Activated effector memory CD4-positive, alpha-beta T cell treated with Interleukin-2 at 50 U/mL for 16 hours (primary cell): ENCODE measurements at regions not wholly inside any gene's neighbourhood (a gene's known extent, or its start where the extent isn't known, plus 50 kb on each side); places are given as distances from the start of the nearest gene placed in this dataset.

Experiments
- DNase-seq: peaks from one replicate; pipeline ENCODE4 v3.0.0-alpha.2; 2020

DNA sequence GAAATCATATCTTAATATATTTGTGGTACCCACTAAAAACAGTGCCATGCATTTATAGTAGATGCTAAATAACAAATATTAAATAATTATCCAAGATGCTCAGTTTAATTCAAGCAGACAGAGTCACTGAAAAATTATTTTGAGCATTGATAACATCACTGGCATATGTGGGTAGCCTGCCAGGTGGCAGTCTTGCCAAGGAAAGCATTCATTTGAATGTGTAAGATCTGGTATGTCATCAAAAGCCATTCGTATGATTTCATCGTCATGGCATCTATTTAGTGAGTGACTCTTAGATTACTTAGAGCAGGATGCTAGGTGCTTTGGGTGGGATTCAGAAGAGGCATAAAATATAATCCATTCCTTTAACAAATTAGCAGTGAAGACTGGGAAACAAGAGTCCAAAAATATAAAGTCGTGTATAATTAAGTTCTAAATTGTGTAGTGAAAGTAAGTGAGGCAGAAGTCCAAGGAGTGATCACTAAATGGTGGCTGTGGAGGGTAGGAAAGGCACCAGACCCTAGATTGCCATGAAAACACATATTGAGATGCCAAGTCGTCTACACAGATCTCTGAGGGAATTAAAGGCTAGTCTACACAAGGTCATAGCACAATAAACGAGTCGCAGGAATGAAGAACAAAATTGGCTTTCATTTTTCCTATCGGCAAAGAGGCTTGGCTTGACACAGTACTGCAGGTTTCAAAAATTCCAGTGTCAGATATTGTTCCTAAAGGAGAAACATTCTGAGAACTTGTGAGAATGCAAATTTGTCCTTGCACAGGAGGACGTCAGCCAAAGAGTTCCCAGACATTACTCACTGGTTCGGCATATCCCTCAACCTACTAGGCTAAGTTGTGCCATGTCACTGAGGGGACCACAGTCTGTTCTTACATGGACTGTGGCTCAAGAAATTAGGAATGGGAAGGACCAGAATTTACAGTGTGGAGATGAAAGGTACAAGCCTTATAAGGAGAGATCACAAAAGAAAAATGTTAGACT is 130.8 kb downstream of the LYPLAL1 start:
- no peak for DNase-seq

GRCh38 chr1:219302697-219303096 is 129.0 kb downstream of the LYPLAL1 start:
- DNase-seq = no peak

- no peak for DNase-seq
Measured at GRCh38 chr1:219299420-219299819, 125.7 kb downstream of the LYPLAL1 start.

- no peak for DNase-seq
Measured at GRCh38 chr1:219298571-219299148, 125.0 kb downstream of the LYPLAL1 start.

DNA sequence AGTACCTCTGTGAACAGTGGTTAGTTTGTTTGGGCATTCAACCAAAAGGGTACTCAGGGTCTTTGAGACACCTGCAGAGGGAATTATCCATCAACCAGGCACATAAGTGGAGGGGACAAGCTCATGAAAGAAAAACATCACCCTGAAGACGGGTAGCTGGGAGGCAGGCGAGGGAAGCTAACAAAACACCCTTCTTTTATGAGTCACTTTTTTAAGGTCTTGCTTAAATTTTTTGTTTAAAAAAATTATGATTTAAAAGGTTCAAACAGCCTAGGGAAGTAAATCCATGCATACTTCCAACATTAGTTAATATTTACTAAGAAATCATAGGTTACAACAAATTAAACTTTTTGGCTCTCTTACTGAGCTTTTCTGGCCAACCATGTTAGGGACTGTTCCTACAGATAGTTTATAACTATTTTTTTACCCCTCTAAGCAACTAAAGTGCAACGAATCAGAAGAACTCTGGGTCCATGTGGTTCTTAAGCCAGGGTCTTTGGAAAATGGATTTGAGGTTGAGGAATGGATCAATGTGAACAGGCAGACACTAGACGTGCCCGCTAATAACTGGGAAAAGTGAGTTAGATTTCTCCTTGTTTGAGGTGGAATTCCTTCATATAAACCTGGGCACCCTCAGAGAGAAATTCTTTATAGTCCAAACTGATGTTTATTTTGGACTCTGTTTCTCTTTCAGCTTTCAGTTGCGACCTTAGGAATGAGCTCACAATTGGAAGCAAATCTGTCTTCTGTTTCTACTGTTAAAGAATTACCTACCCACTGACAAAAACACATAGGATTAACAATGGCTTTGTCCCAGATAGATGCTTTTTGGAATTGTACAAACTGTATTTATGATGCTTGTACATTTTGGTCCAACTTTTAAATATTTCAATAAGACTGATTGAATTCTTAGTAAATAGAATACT is 123.0 kb downstream of the LYPLAL1 start:
- DNase-seq = no peak

DNA sequence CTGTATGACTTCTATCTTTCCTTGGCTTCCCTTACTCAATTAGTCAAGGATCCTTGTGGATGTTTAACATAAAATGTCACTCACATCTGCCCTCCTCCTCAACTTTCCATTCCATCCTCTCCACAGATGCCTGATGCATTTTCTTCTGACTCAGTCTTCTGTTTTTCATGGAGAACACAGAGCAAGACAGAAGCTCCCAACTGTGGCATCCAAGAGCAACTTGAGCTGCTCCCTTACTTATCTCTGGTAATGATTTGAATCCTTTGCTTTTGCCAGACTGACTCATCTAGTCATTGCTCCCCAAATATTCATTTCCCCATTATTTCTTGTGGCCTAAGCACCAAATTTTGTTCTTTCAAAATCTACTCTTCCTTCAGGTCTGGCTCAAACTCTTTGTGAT is 120.6 kb downstream of the LYPLAL1 start:
- DNase-seq = no peak

GRCh38 chr1:219293410-219293809 is 119.7 kb downstream of the LYPLAL1 start:
- no peak for DNase-seq

DNA sequence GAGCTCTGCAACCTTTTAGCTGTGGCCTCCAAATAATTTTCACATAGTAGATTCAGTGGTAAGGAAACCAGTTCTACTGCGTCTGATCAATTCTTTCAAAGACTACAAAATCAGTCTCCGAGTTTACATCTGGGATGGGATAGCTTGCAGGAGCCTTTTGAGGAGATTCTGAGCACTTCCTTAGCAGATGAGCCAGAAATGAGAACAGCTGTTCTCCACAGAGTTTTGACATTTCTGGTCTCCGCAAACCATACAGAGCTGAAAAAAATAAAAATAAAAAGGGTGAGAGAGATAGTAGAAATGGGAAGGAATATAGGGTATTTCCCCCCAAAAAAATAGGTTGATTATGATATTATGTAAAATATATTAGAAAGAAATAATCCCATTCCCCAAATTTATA is 119.3 kb downstream of the LYPLAL1 start:
- DNase-seq = no peak

GRCh38 chr1:219292341-219292740 is 118.7 kb downstream of the LYPLAL1 start:
- no peak for DNase-seq

DNA sequence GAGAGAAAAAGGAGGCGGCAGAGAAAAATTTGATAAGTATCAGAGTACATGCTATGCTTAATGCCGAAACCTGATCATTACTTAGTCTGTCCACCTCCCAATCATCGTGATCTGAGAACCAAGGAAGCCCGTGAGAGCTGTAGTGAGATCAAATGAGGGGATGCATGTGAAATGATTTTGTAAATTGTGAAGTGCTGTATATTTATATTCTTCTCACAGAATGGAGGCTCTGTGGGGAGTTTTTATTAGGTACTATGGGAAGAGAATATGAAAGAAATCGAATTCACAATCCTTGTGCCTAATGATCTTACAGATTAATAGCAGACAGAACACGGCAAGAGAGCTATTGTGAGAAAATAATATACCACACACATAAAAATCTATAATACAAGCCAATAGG is 115.5 kb downstream of the LYPLAL1 start:
- DNase-seq = no peak

- DNase-seq = no peak
Measured at GRCh38 chr1:219283541-219283940, 109.9 kb downstream of the LYPLAL1 start.

DNA sequence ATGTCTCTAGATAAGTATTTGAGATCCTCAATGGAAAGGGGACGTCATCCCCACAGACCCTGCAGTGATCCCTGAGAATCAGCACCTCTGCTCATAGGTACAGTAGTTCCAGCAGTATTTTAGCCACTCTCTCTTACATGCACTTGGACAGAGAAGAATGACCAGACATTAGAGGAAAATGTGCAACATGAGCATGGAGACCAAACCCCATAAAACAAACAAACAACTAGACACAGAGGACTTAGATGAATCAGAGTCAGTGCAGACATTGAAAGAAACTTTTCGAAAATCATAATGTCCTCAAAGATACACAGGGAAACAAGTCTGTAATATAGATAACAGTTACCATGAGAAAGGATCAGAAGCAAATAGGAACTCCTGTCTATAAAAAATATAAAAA is 108.2 kb downstream of the LYPLAL1 start:
- no peak for DNase-seq

DNA sequence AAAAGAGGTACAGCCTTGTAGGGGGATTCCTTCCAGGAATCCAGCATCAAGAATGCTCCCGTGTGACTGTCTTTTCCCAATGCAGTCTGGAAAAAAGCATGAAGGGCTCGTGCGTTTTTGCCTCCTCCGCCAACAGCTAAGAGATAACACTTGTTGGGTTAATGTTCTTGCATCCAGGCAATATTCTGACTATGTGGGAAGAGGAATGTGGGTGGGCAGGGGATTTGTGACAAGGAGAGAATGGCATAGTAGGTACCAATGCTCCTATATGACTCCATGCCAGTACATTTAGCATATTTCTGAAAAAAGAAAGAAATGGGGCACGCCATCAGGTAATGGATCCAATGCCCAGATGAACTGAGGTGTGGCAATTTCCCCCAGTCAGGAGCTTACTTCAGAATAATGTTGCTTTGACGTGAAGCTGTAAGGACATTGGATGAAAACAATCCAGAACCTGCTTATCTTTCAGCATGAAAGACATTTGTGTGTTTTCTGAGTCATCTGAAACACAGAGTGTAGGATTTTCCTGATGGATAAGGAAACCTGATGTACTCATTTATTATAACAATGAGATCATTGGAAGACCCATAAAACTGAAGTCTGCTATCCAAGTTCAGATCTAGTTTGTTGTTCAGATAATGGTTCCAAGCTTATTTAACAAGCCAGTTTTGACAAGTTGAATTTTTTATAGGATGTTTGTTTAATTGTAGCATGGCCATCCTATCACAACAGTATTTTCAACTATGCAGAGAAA is 105.5 kb downstream of the LYPLAL1 start:
- no peak for DNase-seq

- DNase-seq = no peak
Measured at GRCh38 chr1:219278288-219278687, 104.6 kb downstream of the LYPLAL1 start.

GRCh38 chr1:219277304-219278105 is 103.8 kb downstream of the LYPLAL1 start:
- no peak for DNase-seq

GRCh38 chr1:219276049-219276738 is 102.5 kb downstream of the LYPLAL1 start:
- no peak for DNase-seq

DNA sequence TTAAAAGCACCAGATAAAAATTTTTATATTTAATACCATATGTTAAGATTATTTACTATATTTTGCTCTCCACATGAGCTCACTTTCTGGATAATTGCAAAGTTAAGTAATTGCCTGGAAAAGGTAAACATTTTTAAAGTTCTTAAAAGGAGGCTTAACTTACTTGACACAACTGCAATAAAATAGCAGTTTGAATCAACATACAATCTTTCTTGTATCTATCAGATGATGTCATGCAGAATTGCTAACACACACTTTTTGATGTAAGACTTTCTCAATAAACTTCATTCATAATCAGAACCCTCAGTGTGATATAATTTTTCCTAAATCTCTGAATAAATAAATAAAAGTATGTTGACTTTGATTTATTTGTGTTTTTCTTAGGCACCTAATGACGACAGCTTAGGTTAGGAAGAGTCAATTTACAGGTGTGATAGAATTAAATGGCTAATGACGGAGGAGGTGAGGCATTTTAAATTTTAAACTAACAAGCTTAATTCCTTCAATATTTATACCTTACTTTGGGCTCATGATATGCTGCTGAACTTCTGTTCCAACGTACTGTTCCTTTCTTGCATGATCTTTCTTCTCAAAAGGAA is 99.5 kb downstream of the LYPLAL1 start:
- DNase-seq = no peak

- no peak for DNase-seq
Measured at GRCh38 chr1:219271818-219272535, 98.3 kb downstream of the LYPLAL1 start.

DNA sequence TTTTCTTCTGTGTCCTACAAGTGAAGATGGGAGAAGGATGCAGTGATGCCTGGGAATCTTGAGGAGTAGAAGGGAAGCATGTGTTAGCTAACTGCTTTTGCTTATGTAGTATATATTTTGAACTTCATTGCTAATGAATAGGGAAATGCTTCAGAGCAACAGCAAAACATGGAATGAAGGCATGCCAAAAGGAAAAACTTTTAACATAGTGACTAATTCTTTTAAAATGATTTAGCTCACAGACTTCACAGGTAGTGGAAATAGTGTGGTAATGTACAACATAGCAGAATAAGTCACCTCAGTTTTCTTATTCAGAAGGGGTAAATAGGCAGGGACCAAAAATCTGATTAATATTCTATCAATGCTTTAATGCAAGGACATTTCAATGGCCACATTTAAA is 95.5 kb downstream of the LYPLAL1 start:
- DNase-seq = no peak

GRCh38 chr1:219266524-219266923 is 92.8 kb downstream of the LYPLAL1 start:
- no peak for DNase-seq
